ENCODE measurements at regions not wholly inside any gene's neighbourhood (a gene's known extent, or its start where the extent isn't known, plus 50 kb on each side); places are given as distances from the start of the nearest gene placed in this dataset.

- no peak for ATAC-seq (ENCODE audit: insufficient number of reproducible peaks, low FRiP score, low read depth)
- Histone ChIP-seq H3K27ac (no peak overlapping the region), H3K27me3 (replicated peaks; ENCODE audit: insufficient read depth) (no peaks in the 10 kb centered on the region), H3K36me3 (no peaks in the 10 kb centered on the region), H3K4me1 (ENCODE audit: control insufficient read depth in 1 of 2, low read depth in 2 of 2) (no peaks in the 10 kb centered on the region), H3K4me3 (no peak overlapping the region), H3K9me3 (no peaks in the 10 kb centered on the region)
- TF ChIP-seq CTCF (IDR thresholded peaks at IDR 0.05) = no peak
- no peak for DNase-seq (ENCODE audit: low spot score)
Measured at GRCh38 chr13:64007339-64007738, 2591.7 kb upstream of the PCDH20 start.

- Histone ChIP-seq H3K4me3 (no peak overlapping the region), H3K27ac (no peak overlapping the region), H3K9me3 (no peaks in the 10 kb centered on the region), H3K4me1 (ENCODE audit: control insufficient read depth in 1 of 2, low read depth in 2 of 2) (no peaks in the 10 kb centered on the region), H3K27me3 (replicated peaks; ENCODE audit: insufficient read depth) (no peaks in the 10 kb centered on the region), H3K36me3 (no peaks in the 10 kb centered on the region)
- TF ChIP-seq CTCF (IDR thresholded peaks at IDR 0.05) = no peak
- ATAC-seq (ENCODE audit: insufficient number of reproducible peaks, low FRiP score, low read depth) (no peak), DNase-seq (ENCODE audit: low spot score) (no peak)
Measured at GRCh38 chr13:64000321-64000720, 2584.7 kb upstream of the PCDH20 start.

GRCh38 chr13:63999614-64000305 is 2584.1 kb upstream of the PCDH20 start:
- Histone ChIP-seq H3K27me3 (replicated peaks; ENCODE audit: insufficient read depth) (no peaks in the 10 kb centered on the region), H3K27ac (no peak overlapping the region), H3K36me3 (no peaks in the 10 kb centered on the region), H3K4me1 (ENCODE audit: control insufficient read depth in 1 of 2, low read depth in 2 of 2) (no peaks in the 10 kb centered on the region), H3K4me3 (no peak overlapping the region), H3K9me3 (no peaks in the 10 kb centered on the region)
- ATAC-seq (ENCODE audit: insufficient number of reproducible peaks, low FRiP score, low read depth) (no peak), DNase-seq (ENCODE audit: low spot score) (no peak)
- TF ChIP-seq CTCF (IDR thresholded peaks at IDR 0.05) = no peak

GRCh38 chr13:63983366-63983765 is 2567.7 kb upstream of the PCDH20 start:
- Histone ChIP-seq H3K4me3 (no peak overlapping the region), H3K27ac (no peak overlapping the region), H3K9me3 (no peaks in the 10 kb centered on the region), H3K27me3 (replicated peaks; ENCODE audit: insufficient read depth) (no peaks in the 10 kb centered on the region), H3K4me1 (ENCODE audit: control insufficient read depth in 1 of 2, low read depth in 2 of 2) (no peaks in the 10 kb centered on the region), H3K36me3 (no peaks in the 10 kb centered on the region)
- no peak for ATAC-seq (ENCODE audit: insufficient number of reproducible peaks, low FRiP score, low read depth)
- TF ChIP-seq CTCF (IDR thresholded peaks at IDR 0.05) = no peak
- DNase-seq (ENCODE audit: low spot score) = no peak

- ATAC-seq (ENCODE audit: insufficient number of reproducible peaks, low FRiP score, low read depth) (no peak), DNase-seq (ENCODE audit: low spot score) (no peak)
- Histone ChIP-seq H3K4me1 (ENCODE audit: control insufficient read depth in 1 of 2, low read depth in 2 of 2) (no peaks in the 10 kb centered on the region), H3K27me3 (replicated peaks; ENCODE audit: insufficient read depth) (no peaks in the 10 kb centered on the region), H3K9me3 (no peaks in the 10 kb centered on the region), H3K4me3 (no peak overlapping the region), H3K27ac (no peak overlapping the region), H3K36me3 (no peaks in the 10 kb centered on the region)
- TF ChIP-seq CTCF (IDR thresholded peaks at IDR 0.05) = no peak
Measured at GRCh38 chr13:63979951-63980350, 2564.3 kb upstream of the PCDH20 start.
